ENCODE measurements at regions not wholly inside any gene's neighbourhood (a gene's known extent, or its start where the extent isn't known, plus 50 kb on each side); places are given as distances from the start of the nearest gene placed in this dataset.

GRCh38 chr1:59156526-59157199 lies 140.2 kb upstream of the FGGY start:
- H3K4me3 Mint-ChIP-seq (ENCODE audit: unreplicated experiment) = no peak overlapping the region
- DNase-seq (ENCODE audit: low spot score) = peak; percentile 38
- no peaks in the 10 kb centered on the region for H3K9me3 Mint-ChIP-seq (ENCODE audit: unreplicated experiment)
- TF ChIP-seq, protein P1, sequence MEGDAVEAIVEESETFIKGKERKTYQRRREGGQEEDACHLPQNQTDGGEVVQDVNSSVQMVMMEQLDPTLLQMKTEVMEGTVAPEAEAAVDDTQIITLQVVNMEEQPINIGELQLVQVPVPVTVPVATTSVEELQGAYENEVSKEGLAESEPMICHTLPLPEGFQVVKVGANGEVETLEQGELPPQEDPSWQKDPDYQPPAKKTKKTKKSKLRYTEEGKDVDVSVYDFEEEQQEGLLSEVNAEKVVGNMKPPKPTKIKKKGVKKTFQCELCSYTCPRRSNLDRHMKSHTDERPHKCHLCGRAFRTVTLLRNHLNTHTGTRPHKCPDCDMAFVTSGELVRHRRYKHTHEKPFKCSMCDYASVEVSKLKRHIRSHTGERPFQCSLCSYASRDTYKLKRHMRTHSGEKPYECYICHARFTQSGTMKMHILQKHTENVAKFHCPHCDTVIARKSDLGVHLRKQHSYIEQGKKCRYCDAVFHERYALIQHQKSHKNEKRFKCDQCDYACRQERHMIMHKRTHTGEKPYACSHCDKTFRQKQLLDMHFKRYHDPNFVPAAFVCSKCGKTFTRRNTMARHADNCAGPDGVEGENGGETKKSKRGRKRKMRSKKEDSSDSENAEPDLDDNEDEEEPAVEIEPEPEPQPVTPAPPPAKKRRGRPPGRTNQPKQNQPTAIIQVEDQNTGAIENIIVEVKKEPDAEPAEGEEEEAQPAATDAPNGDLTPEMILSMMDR (IDR thresholded peaks at IDR 0.05; ENCODE audit: unreplicated experiment) = no peak
- H3K27ac Mint-ChIP-seq (ENCODE audit: unreplicated experiment) = peak overlapping the region; percentile 93
- H3K27me3 Mint-ChIP-seq (ENCODE audit: unreplicated experiment) = no peaks in the 10 kb centered on the region
- H3K4me1 Mint-ChIP-seq (ENCODE audit: unreplicated experiment) = peaks cover 24% of the 10 kb centered on the region
- no peaks in the 10 kb centered on the region for H3K36me3 Mint-ChIP-seq (ENCODE audit: low read depth, unreplicated experiment)

DNA sequence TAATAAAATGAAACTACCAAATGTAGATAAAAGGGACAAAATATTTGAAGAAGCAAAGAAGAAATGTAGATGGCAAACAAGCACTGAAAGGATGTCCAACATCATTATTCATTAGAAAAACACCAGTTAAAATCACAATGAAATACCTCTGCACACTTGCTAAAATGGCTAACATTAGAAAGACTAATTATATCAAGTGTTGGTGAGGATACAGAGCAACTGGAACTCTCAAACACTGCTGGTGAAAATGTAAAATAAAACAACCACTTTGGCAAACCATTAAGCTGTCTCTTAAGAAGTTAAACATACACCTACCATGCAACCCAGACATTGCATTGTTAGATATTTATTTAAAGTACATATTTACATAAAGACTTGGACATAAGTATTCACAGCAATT lies 138.6 kb upstream of the FGGY start:
- H3K4me1 Mint-ChIP-seq (ENCODE audit: unreplicated experiment) = peaks cover 24% of the 10 kb centered on the region
- no peaks in the 10 kb centered on the region for H3K36me3 Mint-ChIP-seq (ENCODE audit: low read depth, unreplicated experiment)
- TF ChIP-seq, protein P1 (IDR thresholded peaks at IDR 0.05; ENCODE audit: unreplicated experiment) = no peak
- H3K27ac Mint-ChIP-seq (ENCODE audit: unreplicated experiment) = no peak overlapping the region
- H3K27me3 Mint-ChIP-seq (ENCODE audit: unreplicated experiment) = no peaks in the 10 kb centered on the region
- no peak overlapping the region for H3K4me3 Mint-ChIP-seq (ENCODE audit: unreplicated experiment)
- no peak for DNase-seq (ENCODE audit: low spot score)
- H3K9me3 Mint-ChIP-seq (ENCODE audit: unreplicated experiment) = no peaks in the 10 kb centered on the region

DNA sequence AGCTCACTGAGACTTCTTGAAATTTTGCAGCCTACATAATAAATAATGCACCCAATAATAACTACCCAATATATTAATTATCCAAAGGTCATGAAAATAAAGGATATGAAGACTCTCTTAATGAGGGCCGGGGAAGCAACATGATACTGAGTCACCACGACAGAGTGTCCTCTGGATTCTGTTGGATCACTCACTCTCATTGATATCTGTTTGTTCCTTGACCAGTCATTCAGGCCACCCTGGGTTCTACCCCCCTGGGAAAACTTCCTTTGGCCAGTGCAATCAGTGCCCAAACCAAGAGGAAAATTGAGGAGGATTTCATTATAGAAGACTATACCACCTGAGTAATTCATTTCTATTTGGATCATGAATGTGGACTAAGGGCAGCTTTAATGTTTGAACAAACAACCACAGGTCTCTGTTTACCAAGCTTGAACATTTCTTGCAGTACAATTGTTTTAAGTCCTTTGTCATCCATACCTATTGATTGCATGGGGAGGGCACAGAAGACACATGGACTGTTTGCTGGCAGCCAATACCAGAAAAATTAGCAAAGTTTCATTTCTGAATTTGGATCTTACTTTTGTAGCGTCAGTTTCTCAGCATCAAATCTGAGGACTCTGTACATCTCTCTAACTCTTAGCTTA lies 137.2 kb upstream of the FGGY start:
- Mint-ChIP-seq H3K9me3 (ENCODE audit: unreplicated experiment) (no peaks in the 10 kb centered on the region), H3K4me1 (ENCODE audit: unreplicated experiment) (peaks cover 21% of the 10 kb centered on the region), H3K4me3 (ENCODE audit: unreplicated experiment) (no peak overlapping the region), H3K27me3 (ENCODE audit: unreplicated experiment) (no peaks in the 10 kb centered on the region), H3K27ac (ENCODE audit: unreplicated experiment) (no peak overlapping the region), H3K36me3 (ENCODE audit: low read depth, unreplicated experiment) (no peaks in the 10 kb centered on the region)
- no peak for DNase-seq (ENCODE audit: low spot score)
- TF ChIP-seq, protein P1 (IDR thresholded peaks at IDR 0.05; ENCODE audit: unreplicated experiment) = no peak

DNA sequence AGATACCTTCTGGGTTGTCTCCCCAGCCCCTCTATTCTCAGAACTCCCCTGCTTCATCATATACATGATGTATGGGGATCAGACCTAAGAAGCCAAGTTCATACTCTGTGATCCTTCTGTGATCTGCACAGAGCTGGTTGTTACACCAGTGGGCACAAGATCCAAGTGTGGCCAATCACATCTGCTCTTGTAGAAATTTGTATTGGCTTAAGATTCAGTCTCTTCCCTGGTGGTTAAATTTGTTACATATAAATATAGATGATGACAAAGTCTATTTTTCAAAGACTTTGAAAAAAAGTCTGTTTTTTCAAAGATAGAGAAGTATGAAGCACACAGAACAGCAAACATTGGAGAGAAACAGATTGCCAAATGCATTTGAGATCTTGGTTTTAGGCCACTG lies 135.8 kb upstream of the FGGY start:
- TF ChIP-seq, protein P1 (IDR thresholded peaks at IDR 0.05; ENCODE audit: unreplicated experiment) = no peak
- Mint-ChIP-seq H3K36me3 (ENCODE audit: low read depth, unreplicated experiment) (no peaks in the 10 kb centered on the region), H3K9me3 (ENCODE audit: unreplicated experiment) (no peaks in the 10 kb centered on the region), H3K4me1 (ENCODE audit: unreplicated experiment) (peaks cover 11% of the 10 kb centered on the region), H3K27me3 (ENCODE audit: unreplicated experiment) (no peaks in the 10 kb centered on the region), H3K27ac (ENCODE audit: unreplicated experiment) (no peak overlapping the region), H3K4me3 (ENCODE audit: unreplicated experiment) (no peak overlapping the region)
- DNase-seq (ENCODE audit: low spot score) = no peak

- Mint-ChIP-seq H3K27me3 (ENCODE audit: unreplicated experiment) (no peaks in the 10 kb centered on the region), H3K4me1 (ENCODE audit: unreplicated experiment) (no peaks in the 10 kb centered on the region), H3K9me3 (ENCODE audit: unreplicated experiment) (no peaks in the 10 kb centered on the region), H3K27ac (ENCODE audit: unreplicated experiment) (no peak overlapping the region), H3K36me3 (ENCODE audit: low read depth, unreplicated experiment) (no peaks in the 10 kb centered on the region), H3K4me3 (ENCODE audit: unreplicated experiment) (no peak overlapping the region)
- TF ChIP-seq, protein P1 (IDR thresholded peaks at IDR 0.05; ENCODE audit: unreplicated experiment) = no peak
- DNase-seq (ENCODE audit: low spot score) = no peak
Measured at GRCh38 chr1:59162665-59163064, 134.2 kb upstream of the FGGY start.

All from endothelial cell (in vitro differentiated cells).